ENCODE measurements at regions not wholly inside any gene's neighbourhood (a gene's known extent, or its start where the extent isn't known, plus 50 kb on each side); places are given as distances from the start of the nearest gene placed in this dataset.

DNA sequence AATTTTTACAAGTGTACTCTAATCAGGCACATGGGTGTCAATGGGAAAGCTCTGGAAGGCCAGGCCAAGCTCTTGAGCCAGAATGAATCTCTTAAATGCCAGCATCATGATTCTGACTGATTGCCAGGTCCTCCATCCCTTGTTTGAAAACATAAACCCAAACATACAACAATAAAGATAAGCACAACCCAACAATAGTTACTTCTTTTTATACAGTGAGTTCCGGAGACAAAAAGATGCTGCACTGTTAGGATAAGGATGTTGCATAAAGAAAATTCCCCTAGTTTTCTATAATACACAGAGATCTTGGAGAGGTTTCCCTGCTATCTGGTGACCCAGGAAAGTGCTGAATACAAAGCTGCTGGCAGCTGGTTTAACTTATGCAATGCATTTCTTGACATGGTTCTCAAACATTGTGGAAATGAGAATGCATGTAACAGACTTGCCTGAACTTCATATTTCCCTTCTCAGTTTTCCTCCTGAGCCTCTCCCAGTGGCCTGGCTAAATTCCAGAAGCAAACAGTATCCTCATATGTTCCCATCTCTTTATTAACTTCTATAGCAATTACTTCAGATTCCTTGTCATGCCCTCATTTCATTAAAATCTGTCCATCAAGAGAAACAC is 180.1 kb upstream of the PRICKLE2 start:
- Histone ChIP-seq H3K4me2 (ENCODE audit: insufficient read depth, low read length) (no peak overlapping the region), H3K27me3 (ENCODE audit: insufficient read depth, low read length, poor library complexity) (no peaks in the 10 kb centered on the region), H3K79me2 (ENCODE audit: insufficient read depth, low read length) (no peaks in the 10 kb centered on the region), H3K4me1 (ENCODE audit: insufficient read depth, low read length) (no peaks in the 10 kb centered on the region), H3K4me3 (ENCODE audit: low read depth in 1 of 2, low read length in 2 of 2) (no peak overlapping the region), H2AFZ (ENCODE audit: low read depth, low read length) (no peak overlapping the region), H3K9me3 (ENCODE audit: insufficient read depth, low read length, severe bottlenecking) (no peaks in the 10 kb centered on the region), H3K27ac (ENCODE audit: low read length) (no peak overlapping the region), H3K36me3 (ENCODE audit: insufficient read depth, low read length) (no peaks in the 10 kb centered on the region), H3K9ac (ENCODE audit: low read depth, low read length) (no peak overlapping the region), H4K20me1 (ENCODE audit: insufficient read depth, low read length) (no peaks in the 10 kb centered on the region)
- no peak for TF ChIP-seq EZH2 (IDR thresholded peaks at IDR 0.05; ENCODE audit: borderline replicate concordance, low read depth, low read length, severe bottlenecking)
- TF ChIP-seq CTCF (IDR thresholded peaks at IDR 0.05; ENCODE audit: borderline replicate concordance, extremely low read depth, low read length, poor library complexity, severe bottlenecking), result no peak
- no peak for DNase-seq
- no peak for ATAC-seq (ENCODE audit: insufficient read depth, low read depth)

- no peaks in the 10 kb centered on the region for H3K9me3 ChIP-seq (ENCODE audit: insufficient read depth, low read length, severe bottlenecking)
- no peak overlapping the region for H3K4me3 ChIP-seq (ENCODE audit: low read depth in 1 of 2, low read length in 2 of 2)
- ATAC-seq (ENCODE audit: insufficient read depth, low read depth) (no peak), DNase-seq (no peak)
- no peaks in the 10 kb centered on the region for H3K79me2 ChIP-seq (ENCODE audit: insufficient read depth, low read length)
- H3K4me2 ChIP-seq (ENCODE audit: insufficient read depth, low read length), result no peak overlapping the region
- no peaks in the 10 kb centered on the region for H3K27me3 ChIP-seq (ENCODE audit: insufficient read depth, low read length, poor library complexity)
- TF ChIP-seq EZH2 (IDR thresholded peaks at IDR 0.05; ENCODE audit: borderline replicate concordance, low read depth, low read length, severe bottlenecking) (no peak), CTCF (IDR thresholded peaks at IDR 0.05; ENCODE audit: borderline replicate concordance, extremely low read depth, low read length, poor library complexity, severe bottlenecking) (no peak)
- no peak overlapping the region for H3K27ac ChIP-seq (ENCODE audit: low read length)
- no peaks in the 10 kb centered on the region for H3K4me1 ChIP-seq (ENCODE audit: insufficient read depth, low read length)
- H2AFZ ChIP-seq (ENCODE audit: low read depth, low read length), result no peak overlapping the region
- no peak overlapping the region for H3K9ac ChIP-seq (ENCODE audit: low read depth, low read length)
- no peaks in the 10 kb centered on the region for H3K36me3 ChIP-seq (ENCODE audit: insufficient read depth, low read length)
- no peaks in the 10 kb centered on the region for H4K20me1 ChIP-seq (ENCODE audit: insufficient read depth, low read length)
Observed at GRCh38 chr3:64400706-64401105, 175.4 kb upstream of the PRICKLE2 start.

GRCh38 chr3:64399205-64399800 is 174.0 kb upstream of the PRICKLE2 start:
- no peak for ATAC-seq (ENCODE audit: insufficient read depth, low read depth)
- H3K79me2 ChIP-seq (ENCODE audit: insufficient read depth, low read length), result no peaks in the 10 kb centered on the region
- H4K20me1 ChIP-seq (ENCODE audit: insufficient read depth, low read length), result no peaks in the 10 kb centered on the region
- H3K36me3 ChIP-seq (ENCODE audit: insufficient read depth, low read length), result no peaks in the 10 kb centered on the region
- TF ChIP-seq CTCF (IDR thresholded peaks at IDR 0.05; ENCODE audit: borderline replicate concordance, extremely low read depth, low read length, poor library complexity, severe bottlenecking) (peak; percentile 58), EZH2 (IDR thresholded peaks at IDR 0.05; ENCODE audit: borderline replicate concordance, low read depth, low read length, severe bottlenecking) (no peak)
- H3K4me1 ChIP-seq (ENCODE audit: insufficient read depth, low read length), result no peaks in the 10 kb centered on the region
- no peak overlapping the region for H3K4me2 ChIP-seq (ENCODE audit: insufficient read depth, low read length)
- H2AFZ ChIP-seq (ENCODE audit: low read depth, low read length), result no peak overlapping the region
- H3K9me3 ChIP-seq (ENCODE audit: insufficient read depth, low read length, severe bottlenecking), result no peaks in the 10 kb centered on the region
- no peak for DNase-seq
- H3K27ac ChIP-seq (ENCODE audit: low read length), result no peak overlapping the region
- H3K4me3 ChIP-seq (ENCODE audit: low read depth in 1 of 2, low read length in 2 of 2), result no peak overlapping the region
- H3K27me3 ChIP-seq (ENCODE audit: insufficient read depth, low read length, poor library complexity), result no peaks in the 10 kb centered on the region
- H3K9ac ChIP-seq (ENCODE audit: low read depth, low read length), result no peak overlapping the region
